NCI-H2029 treated with DMSO at 0.1 percent for 48 hours (cell line): ENCODE measurements at regions not wholly inside any gene's neighbourhood (a gene's known extent, or its start where the extent isn't known, plus 50 kb on each side); places are given as distances from the start of the nearest gene placed in this dataset.
"Not testable (repeated sequence)": the region's sequence is repeated elsewhere in the genome, so short reads cannot be mapped to it uniquely, and the experiment has no call there.

Source experiments
- DNase-seq: peaks from one replicate; lab custom pipeline; 2025; lab: John Stamatoyannopoulos, UW

DNA sequence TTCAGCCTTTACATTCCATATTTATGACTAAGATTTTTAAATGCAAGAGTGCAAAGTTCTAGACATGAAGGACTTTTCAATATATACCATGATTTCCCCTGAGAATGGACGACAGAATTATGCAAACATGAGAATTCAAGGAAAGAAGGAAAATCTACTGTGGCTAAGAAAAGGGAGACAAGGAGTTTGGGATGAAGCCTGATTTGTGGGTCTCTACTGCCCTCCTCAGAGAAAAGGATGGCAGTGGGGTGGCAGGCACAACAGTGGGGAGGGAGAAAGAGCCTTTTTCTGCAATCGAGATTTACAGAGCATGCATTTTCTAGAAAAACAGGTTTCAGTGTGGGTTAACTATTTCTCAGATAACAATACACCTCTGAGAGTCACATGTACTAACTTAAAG lies 466.9 kb upstream of the NRSN1 start:
- peak; percentile 28 for DNase-seq

DNA sequence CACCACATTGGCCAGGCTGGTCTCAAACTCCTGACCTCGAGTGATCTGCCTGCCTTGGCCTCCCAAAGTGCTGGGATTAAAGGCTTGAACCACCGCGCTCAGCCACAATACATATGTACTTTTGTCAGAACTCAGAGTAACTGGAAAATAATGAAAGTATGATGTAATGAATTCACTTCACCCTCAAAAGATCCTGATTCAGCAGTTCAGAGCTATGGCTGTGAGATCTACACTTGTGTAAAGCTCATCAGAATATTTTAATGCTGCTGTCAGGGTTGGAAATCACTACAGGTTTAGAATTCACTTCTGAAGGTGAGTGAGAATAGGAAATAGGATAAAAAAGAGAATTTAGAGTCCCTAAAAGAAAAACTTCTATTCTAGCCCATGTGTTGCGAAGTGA lies 464.5 kb upstream of the NRSN1 start:
- DNase-seq, result no peak

DNA sequence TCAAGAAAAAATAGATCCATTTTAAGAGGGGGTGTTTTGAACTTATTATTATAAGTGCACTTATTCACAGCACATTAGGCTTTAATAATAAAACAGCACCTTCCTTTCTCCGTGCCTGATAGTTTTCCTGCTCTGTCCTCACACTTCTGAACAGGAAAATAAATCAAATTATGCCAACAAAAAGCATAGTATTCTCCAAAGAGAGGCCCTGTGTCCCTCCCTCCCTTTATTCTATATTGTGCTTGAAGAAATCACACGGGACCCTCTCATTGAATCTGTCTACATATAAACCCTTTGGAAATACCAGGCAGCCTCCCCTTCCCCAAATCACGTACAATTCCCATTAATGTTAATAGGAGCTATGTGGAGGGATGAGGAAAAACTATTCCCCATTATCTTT lies 462.9 kb upstream of the NRSN1 start:
- DNase-seq, result no peak

DNA sequence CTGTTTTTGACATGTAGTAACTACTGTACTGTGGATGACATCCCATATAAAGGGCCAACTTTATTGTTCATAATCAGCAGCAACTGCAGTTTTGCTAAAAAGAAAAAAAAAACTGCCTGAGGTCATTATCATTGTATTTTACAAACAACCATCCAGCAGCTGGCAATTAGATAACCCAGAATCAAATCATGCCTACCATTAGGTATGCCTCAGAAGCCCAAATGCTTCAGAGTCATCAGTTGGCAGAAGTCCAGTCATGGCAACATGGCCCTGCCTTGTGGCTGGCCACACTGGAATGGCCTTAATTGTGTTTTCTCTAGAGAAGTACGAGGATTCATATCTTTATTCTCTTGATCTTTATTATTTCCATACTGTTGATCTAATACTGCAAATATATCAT lies 462.4 kb upstream of the NRSN1 start:
- DNase-seq, result no peak

DNA sequence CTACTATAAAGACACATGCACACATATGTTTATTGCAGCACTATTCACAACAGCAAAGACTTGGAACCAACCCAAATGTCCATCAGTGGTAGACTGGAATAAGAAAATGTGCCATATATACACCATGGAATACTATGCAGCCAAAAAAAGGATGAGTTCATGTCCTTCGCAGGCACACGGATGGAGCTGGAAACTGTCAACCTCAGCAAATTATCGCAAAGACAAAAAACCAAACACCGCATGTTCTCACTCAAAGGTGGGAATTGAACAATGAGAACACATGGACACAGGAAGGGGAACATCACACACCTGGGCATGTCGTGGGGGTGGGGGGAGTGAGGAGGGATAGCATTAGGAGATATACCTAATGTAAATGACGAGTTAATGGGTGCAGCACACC lies 460.1 kb upstream of the NRSN1 start:
- DNase-seq, result not testable (repeated sequence)

DNA sequence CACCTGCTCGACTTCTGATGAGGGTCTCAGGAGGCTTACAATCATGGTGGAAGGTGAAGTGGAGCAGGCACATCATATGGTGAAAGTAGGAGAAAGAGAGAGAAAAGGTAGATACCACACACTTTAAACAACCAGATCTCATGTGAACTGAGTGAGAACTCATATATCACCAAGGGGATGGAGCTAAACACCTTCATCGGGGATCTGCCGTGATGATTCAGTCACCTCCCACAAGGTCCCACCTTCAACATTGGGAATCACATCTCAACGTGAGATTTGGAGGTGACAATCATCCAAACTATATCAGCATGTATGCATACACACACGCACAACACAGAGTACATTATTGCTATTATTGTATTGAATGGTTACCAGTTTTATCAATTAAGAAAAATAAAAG lies 453.3 kb upstream of the NRSN1 start:
- no peak for DNase-seq

DNA sequence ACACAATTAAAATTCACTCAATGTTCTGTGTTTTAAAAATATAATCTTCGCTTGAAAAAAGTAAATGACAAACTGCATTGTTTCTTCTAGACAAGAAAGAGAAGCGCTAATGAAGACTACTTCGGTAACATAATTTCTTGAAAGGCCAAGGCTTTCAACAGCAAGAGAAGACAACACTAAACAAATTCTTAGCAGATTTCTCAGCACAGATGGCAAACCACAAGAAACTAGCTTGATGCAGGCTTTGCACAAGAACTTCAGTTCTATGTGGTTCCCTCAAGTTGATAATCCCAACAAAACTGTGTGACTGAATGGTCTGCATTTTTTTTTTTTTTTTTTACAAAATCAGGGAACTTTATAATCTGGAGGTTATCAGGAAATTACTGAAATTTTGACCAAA lies 447.4 kb upstream of the NRSN1 start:
- DNase-seq, result no peak

DNA sequence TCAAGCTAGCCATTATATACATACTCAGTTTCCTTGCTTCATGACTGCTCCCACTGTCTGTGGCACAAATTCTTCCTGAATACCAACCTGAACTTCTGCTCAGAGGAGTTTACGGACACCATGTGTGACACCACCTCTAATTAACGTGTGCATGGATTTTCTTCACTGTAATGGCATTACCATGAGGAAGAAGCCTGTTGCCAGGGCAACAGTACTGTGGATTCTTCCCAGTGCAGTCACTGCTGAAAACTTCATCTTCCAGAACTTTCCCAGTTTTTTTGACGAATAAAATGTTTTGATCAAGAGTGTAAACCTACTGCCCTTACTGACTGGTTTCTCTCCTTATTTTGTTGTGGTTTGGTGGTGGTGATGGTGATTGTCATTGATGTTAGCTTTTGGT lies 444.3 kb upstream of the NRSN1 start:
- DNase-seq, result no peak

DNA sequence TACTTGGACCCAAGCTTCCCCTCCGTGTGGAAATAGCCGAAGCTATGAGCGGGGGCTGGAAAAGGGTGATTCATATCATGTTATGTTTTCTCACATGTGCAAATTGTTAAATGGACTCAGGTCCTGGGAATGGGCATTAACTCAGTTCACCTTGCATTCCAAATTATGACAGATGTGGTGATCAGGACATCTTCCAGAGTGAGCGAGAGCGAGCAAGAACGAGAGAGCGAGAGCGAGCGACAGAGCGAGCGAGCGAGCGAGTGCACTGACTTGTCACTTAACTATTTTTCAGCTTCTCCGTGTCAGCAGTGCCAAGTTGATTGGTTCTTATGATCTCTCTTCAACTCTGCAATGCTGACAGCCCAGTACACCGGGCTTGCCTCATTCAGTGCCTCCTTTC lies 437.4 kb upstream of the NRSN1 start:
- DNase-seq, result no peak

DNA sequence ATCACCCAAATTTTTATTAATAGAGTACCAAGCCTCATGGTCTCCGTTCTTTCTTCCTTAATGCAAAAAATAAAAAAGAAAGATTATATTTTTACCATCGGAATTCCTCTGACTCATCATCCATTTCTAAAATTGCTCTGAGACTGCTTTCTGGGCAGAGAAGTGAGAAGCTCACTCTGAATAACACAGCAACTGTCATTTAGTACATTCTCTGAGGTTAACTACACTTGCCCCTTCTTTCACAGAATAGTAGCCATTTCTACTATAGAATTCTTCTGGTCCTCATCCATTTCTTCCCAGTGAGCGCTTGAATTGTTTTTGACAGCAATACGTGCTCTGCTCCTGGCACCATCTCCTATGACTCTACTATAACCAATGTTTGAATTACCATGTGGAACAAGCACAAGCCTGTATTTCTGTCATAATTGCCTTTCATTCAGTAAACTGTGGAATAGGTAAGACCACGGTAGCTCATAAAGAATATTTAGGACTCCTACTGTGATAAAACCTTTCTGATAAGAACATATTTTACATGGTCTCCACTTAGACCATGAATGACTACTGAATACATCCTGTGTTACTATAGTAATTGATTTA lies 435.5 kb upstream of the NRSN1 start:
- DNase-seq, result no peak

DNA sequence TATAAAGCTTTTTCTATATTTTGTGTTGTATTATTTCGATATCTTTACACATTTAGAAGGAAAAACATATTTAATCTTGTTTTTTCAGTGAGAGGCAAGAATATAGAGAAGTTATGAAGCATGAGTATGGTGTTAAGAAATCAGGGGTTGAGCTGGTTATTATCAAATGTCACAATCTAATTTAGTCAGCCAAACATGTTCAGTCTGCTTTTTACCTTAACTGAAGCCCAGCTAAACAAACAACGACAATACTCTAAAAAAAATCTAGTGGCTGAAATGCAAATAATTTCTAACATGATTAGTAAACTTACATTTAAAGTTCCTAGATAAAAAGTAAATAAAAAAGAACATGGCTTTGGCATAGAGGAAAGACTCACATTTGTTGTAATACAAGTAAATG lies 433.8 kb upstream of the NRSN1 start:
- DNase-seq, result no peak

DNA sequence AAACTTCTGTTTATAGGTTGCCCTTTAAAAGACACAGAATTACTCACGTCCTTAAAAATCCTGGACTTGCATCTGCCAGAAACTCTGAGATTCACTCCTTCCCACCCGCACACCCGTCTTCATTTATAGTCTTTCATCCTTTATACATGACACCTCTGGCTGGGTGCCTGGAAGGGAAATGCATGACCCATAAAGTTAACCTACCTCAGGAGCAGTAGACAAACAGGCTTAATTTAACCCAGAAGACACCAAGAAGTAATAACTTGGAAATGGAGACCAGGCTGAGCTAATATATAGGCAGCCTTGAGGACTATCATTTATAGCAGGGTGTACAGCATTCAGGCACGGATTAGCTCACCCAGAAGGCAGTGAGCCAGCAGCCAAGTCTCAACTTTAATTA lies 429.0 kb upstream of the NRSN1 start:
- DNase-seq, result no peak

DNA sequence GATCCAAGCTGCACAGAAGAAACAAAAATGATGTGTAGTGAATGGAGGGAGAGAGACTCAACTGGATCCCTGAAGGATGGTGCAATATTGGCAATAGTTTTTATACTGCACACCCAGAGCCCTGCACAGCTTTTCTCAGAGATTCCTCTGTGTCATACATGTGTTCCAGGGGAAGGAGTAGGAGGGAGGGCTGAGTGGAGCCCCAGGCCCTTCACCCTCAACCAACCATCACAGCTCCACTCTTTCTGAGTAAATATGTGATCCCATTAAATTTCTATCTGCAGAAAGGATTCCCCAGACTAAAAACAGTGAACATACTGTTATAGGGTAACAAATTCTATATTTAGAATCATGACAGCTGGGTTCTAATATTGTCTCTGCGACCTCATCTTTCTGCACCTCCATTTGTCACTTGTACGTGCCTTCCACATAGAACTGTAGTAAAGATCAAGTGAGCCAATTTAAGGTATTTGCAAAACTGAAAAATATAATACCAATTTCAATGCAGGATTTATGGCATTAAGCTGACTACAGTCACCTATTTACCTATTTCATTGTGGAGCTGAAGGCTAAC lies 421.4 kb upstream of the NRSN1 start:
- no peak for DNase-seq

DNA sequence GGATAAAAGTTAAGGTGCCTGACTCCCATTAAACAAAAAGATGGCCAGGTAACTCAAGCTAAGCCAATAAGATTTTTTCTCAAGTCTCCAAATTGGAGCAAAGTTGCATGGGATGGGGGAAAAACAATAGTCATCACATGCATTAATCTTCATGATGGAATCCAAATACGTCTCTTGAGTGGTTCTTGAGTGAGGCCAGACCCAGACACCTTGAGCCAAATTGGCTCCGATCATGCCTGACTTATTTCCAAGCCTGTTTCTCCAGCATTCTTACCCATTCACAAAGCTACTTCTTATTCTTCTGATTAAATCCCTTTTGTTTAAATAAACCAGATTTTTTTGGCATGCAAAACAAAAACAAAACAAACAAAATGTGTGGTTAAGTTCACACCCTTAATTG lies 420.3 kb upstream of the NRSN1 start:
- no peak for DNase-seq

DNA sequence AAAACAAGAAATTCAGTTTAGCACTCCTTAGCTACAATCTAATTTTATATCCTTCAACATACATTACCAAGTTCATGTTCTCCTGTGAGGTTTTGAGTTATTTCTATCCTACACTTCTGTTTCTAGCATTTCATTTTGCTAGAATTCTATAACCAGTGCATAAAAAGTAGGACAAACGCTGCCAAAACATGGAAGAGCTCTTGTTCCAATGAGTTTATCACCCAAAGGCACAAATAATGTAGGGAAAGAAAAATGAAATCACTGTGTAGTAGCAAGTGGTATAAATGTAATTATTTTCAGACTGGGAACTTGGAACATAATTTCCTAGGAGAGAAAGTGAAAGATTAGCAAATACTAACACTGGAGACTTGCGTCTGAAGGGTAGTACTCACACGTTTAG lies 413.3 kb upstream of the NRSN1 start:
- no peak for DNase-seq

DNA sequence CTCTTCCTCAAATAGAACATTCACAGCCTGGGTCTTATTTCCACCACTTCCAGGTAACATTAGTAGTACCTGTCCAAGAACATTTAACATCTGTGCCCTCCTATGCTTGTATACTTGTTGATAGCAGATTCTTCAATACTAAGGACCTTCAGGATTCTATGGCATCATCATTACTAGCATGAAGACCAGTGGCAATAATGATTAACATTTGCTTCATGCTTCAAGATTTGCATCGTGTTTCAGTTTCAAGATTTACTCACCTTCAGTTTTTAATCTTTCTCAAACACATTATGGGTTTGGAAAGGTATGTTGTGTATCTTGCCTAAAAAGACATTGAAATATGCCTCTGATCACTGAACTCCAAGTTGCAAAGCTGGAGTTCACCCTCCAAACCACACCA lies 412.8 kb upstream of the NRSN1 start:
- no peak for DNase-seq

DNA sequence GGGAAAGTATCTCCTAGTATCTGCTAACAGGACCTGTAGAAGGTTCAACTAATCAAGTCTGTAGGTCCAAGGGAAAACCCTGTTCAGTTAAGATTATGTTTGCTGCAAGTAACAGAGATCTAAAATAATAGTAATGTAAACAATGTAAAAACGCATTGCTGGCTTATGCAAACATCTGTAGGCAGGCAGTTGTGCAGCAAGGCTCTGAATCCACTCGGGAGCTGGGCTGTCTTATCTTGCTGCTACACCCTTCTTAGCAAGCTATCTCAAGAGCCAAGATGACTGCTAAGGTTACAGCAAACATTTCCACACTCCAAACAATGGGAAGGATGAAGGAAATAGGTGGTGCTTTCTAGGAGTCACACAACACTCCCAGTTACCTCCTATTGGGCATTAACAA lies 397.3 kb upstream of the NRSN1 start:
- DNase-seq, result peak; percentile 22

DNA sequence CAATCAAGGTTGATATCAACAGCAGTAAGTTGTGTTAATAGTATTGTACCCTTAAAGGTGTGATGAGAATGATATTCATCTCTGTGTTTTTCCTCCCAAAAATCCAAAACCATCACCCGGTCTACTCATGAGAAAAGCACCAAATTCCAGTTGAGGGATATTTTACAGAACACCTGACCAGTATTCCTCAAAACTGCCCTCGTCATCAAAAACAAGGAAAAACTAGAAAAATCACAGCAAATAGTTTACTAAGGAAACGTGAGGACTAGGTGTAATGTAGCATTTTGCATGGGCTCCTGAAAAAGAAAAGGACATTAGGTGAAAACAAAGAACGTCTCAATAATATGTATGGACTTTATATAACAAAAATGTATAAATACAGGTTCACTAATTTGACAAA lies 394.4 kb upstream of the NRSN1 start:
- no peak for DNase-seq

DNA sequence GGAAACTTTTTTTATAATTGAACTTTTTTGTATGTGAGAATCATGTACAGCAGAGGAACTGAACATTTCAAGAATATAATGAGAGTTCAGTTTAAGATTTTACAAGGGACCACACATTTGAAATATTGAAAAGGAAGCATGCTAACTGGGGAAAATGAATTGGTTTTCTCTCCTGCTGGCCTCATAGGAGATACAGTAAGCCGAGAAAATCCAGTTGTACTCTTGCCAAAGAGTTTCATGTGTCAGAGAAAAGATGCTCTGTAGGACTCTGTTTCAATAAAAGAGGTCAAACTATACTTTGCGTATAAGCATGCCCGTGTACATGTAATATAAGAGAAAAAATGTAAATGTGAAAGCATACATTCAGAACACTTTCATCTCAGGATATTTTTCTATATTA lies 393.5 kb upstream of the NRSN1 start:
- no peak for DNase-seq

DNA sequence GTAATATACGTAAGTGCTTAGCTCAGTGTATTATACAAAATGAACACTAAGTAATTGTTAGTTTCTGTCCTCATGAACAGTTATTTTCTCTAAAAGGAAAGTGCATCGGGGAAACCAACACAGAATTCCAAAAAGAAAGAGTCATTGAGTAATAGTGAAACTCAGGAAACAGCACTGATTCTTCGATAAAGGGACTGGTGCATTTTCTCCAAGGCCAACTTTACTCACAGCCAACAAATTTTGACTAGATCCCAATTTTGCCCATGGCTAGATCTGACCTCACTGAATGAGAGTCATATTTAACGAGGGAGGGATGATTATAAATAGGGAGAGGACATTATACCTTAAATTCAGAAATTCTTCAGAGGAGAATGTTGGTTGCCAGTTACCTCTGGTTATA lies 390.9 kb upstream of the NRSN1 start:
- DNase-seq, result no peak

DNA sequence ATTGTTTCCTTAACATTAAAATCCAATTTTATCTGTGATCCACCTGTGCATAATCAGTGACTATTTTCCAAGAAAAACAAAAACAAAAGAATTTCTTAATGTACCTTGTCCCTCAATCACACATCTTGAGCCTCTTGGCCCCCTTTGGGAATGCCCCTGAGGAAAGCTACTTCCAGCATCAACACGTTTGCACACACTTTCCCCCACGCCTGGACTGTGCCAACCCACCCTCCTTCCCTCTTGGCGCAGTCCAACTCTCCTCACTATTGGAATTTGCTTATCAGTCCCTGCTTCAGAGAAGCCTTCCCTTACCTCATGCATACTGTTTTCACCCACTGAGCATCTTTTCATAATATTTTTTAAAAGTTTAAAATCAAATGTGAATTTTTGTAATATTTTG lies 389.4 kb upstream of the NRSN1 start:
- no peak for DNase-seq

DNA sequence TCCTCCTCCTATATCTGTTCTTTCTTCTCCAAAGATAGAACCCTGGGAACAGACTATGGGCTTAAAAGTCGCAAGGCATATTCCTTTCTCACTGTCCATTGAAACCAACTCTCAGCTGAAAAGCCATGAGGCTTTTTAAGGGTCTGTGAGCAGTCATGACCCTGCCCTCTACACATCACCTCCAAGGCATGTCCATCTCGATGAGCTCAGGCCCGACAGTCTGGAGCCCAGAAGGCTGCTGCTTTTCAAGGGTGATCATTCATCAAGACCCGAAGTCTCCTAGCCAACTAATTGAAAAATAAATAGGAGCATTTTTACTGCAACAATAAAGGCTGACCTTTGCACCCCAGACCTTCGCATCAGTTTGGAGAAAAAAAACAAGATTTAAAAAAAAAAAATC lies 378.8 kb upstream of the NRSN1 start:
- no peak for DNase-seq

DNA sequence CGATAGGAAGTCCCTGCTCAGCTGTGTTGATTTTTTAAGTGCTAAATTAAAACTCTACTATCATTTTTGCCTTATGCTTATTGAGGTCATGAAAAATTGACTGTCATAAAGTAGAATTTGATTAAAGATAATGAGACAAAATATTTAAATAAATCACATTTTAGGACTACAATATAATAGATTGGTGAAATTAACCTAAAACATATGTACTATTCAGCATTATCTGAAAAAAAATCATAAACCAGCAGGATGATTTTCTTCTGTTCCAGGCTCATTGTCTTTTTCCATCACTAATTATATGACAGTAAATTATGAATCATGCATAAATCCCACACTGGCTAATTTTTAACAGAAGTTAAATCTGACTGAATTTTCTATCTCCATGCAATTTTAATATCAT lies 373.6 kb upstream of the NRSN1 start:
- DNase-seq, result no peak

DNA sequence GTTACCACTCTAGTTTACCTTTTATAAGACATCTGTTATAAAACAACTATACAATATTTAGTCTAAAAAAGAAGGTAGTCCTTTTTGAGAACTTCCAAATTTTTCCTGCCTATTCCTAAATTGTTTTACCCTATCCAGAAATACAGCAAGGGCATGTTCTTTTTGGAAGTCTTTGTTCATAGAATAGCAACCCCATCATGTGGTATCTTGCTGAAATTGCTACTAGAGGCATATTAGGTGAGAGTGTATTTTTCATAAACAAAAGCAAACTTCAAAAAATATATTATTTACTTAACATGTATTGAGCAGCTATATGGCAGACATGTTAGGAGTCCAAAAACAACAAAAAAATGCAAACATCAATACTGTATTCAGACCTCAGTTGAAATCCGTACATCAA lies 371.8 kb upstream of the NRSN1 start:
- no peak for DNase-seq

DNA sequence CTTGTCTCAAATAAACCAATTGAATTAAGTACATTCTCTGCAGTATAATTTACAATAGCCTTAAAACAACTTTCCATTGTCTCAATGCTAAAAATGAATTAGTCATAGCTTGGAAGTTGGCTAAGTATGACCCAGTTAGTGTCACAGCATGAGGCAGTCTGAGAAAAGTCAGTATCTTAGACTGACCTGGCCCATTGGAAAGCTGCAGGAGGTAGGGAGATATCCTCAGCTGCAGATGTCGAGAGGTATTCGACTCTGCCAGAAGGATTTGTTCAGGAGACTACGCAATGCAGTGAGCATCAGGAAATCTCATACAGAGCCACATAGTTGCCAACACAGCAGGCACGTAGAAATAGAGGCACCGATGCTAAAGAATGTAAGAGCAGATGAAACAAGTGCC lies 350.9 kb upstream of the NRSN1 start:
- no peak for DNase-seq
